SH-SY5Y (cell line): ENCODE measurements at regions not wholly inside any gene's neighbourhood (a gene's known extent, or its start where the extent isn't known, plus 50 kb on each side); places are given as distances from the start of the nearest gene placed in this dataset.

ENCODE experiments used
- GATA2 ChIP-seq: IDR thresholded peaks from 2 replicates; pipeline ENCODE4 v1.6.1; 2011; ENCODE audit warnings: mild to moderate bottlenecking, low read depth, low read length
- GATA3 ChIP-seq: IDR thresholded peaks from 2 replicates; pipeline ENCODE4 v1.6.1; 2011; ENCODE audit warnings: low read depth, mild to moderate bottlenecking, low read length, moderate library complexity

- no peak for TF ChIP-seq GATA2
- no peak for TF ChIP-seq GATA3
These were observed 56.0 kb upstream of the AGTR1 start for GRCh38 chr3:148641722-148642121.
